Heart left ventricle (tissue), 13 donors: ENCODE measurements at regions not wholly inside any gene's neighbourhood (a gene's known extent, or its start where the extent isn't known, plus 50 kb on each side); places are given as distances from the start of the nearest gene placed in this dataset.

Experiments used
- POLR2A ChIP-seq, 2 donors: fragments of 450-650 bp; IDR thresholded peaks; one replicate each; pipeline ENCODE4 v1.6.1; 2017; ENCODE audit warnings: antibody characterized with exemption in 2 of 2, mild to moderate bottlenecking in 2 of 2, moderate library complexity in 2 of 2
- TF ChIP-seq, protein P1 (sequence below), 12 donors: fragments of 200-600 bp; sonication (generic) in 4 of 12; IDR thresholded peaks; one replicate each; pipeline versions ENCODE4 v1.5.0 to v1.8.0; 2018 to 2022; ENCODE audit warnings: antibody characterized with exemption in 12 of 12, mild to moderate bottlenecking in 5 of 12
- donor health status: ischemic (EF 13 %, LVEDD 7.1; RV severe dilation, severe dysfunction).
- donor health status: DM: no; HTN: yes; CAD: no.
- donor health status: DM: no; HTN: no; CAD: no.
- donor health status: ischemic (EF 25% LVEDD 6.9; RV normal size, moderate dysfunction).
- donor health status: ischemic (EF 25% LVEDD 5.7; RV mildly dilated, moderate dysfunction).
- donor health status: ischemic (EF 35%, LVEDD 5.7; RV mildly dilated, moderate dysfunction).
- donor health status: nonischemic (EF 11% LVEDD 7.7; RV severe dilation, severe dysfunction).
- donor health status: DM: yes; HTN: yes; CAD: no.
- donor health status: PGD.
- donor health status: ischemic (EF 29% LVEDD 5.4; RV normal size, mild dysfunction).
- donor health status: nonischemic (EF 23%, LVEDD 6.1; RV moderate dilation, normal function).

DNA sequence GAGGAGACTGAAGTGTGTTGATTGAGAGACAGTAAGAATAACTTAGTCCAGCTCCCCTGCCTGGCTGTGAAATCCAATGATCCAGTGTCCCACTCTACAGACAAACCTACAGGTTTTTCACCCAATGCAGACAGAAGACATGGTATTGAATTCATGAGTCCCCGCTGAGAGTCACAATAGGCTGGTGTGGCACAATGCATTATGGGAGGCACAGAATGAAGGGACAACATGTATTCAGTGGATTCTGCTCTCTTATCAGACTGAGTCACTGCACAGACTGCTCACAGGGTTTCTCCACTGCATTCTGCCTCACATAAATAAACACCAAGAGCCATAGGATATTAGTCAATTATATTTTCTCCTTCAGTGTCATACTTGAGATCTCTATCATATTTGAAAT lies 55.2 kb upstream of the TOP3B start:
- TF ChIP-seq, protein P1, sequence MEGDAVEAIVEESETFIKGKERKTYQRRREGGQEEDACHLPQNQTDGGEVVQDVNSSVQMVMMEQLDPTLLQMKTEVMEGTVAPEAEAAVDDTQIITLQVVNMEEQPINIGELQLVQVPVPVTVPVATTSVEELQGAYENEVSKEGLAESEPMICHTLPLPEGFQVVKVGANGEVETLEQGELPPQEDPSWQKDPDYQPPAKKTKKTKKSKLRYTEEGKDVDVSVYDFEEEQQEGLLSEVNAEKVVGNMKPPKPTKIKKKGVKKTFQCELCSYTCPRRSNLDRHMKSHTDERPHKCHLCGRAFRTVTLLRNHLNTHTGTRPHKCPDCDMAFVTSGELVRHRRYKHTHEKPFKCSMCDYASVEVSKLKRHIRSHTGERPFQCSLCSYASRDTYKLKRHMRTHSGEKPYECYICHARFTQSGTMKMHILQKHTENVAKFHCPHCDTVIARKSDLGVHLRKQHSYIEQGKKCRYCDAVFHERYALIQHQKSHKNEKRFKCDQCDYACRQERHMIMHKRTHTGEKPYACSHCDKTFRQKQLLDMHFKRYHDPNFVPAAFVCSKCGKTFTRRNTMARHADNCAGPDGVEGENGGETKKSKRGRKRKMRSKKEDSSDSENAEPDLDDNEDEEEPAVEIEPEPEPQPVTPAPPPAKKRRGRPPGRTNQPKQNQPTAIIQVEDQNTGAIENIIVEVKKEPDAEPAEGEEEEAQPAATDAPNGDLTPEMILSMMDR (IDR thresholded peaks at IDR 0.05) = no peak
- TF ChIP-seq POLR2A (IDR thresholded peaks at IDR 0.05) = no peak
